KBM-7 (cell line): ENCODE measurements at regions not wholly inside any gene's neighbourhood (a gene's known extent, or its start where the extent isn't known, plus 50 kb on each side); places are given as distances from the start of the nearest gene placed in this dataset.

Experiments used
- DNase-seq: peaks from one replicate; pipeline ENCODE4 v3.0.0-alpha.2; 2015
- in situ Hi-C: fragments of 300-500 bp; cut with MboI; formaldehyde crosslinking; loops from 2 replicates; pipeline ENCODE4 v1.14.3; 2020; ENCODE audit warnings: low sequenced_read_pairs, low pct_unique_long_range_greater_than_20kb, mixed read lengths

GRCh38 chrX:13518126-13518525, 51.3 kb upstream of the EGFL6 start:
- DNase-seq, result no peak
- in situ Hi-C loops, result loop anchor here (25.0 kb wide), 2 partner anchors 119 to 519 kb away; partner anchors contain the start of gene GEMIN8

- in situ Hi-C loops, result loop anchor here (25.0 kb wide), 2 partner anchors 122 to 522 kb away; partner anchors contain the start of gene GEMIN8
- no peak for DNase-seq
Measured at GRCh38 chrX:13515211-13515930, 54.0 kb upstream of the EGFL6 start.

DNA sequence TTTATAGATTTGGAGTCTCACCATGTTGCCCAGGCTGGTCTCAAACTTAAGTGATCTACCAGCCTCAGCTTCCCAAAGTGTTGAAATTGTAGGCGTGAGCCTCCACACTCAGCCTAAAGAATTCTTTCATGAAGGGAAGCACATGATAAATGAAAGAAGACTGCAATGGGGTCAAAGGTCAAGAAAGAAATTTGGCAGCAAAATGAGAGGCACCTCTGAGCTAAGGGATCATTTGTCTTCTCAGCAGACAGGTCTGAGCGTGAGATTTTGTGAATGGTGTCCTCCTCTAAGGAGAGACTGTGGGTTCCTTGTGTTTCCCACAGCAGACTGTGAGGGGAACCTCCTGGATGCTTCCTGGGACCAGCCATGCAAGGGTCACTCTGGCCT, 57.5 kb upstream of the EGFL6 start:
- in situ Hi-C loops, result loop anchor here (25.0 kb wide), 2 partner anchors 125 to 525 kb away; partner anchors contain the start of gene GEMIN8
- no peak for DNase-seq

DNA sequence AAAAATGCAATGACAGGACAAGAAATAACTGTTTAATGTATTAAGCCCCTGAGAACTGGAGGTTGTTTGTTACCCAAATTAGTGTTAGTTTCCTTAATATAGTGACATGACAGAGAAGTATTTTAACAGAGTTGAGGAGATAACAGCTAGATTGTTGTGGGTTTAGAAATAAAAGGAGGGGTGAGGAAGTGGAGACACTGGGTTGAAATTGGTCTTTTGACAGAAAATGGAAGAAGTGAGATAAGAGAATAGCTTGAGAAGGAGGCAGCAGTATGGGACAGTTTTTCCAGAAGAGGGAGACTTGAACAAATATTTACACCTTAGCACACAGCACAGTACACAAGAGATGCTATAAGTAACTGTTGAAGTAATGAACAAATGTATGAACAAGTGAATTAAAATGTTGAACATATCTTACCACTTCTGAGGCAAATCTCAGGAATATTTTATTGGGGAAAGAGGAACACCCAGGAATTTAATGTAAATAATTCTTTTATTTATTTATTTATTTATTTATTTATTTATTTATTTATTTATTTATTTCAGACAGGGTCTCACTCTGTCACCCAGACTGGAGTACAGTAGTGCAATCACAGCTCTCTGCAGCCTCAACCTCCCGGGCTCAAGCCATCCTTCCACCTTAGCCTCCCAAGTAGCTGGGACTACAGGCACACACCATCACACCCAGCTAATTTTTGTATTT, 58.0 kb upstream of the EGFL6 start:
- no peak for DNase-seq
- in situ Hi-C loops, result loop anchor here (25.0 kb wide), 2 partner anchors 126 to 526 kb away; partner anchors contain the start of gene GEMIN8

- DNase-seq, result no peak
- in situ Hi-C loops, result loop anchor here (25.0 kb wide), 2 partner anchors 129 to 529 kb away; partner anchors contain the start of gene GEMIN8
Measured at GRCh38 chrX:13507893-13508292, 61.5 kb upstream of the EGFL6 start.

- DNase-seq, result peak; percentile 59
- in situ Hi-C loops, result loop anchor here (25.0 kb wide), 2 partner anchors 131 to 531 kb away; partner anchors contain the start of gene GEMIN8
Measured at GRCh38 chrX:13506574-13506973, 62.8 kb upstream of the EGFL6 start.

DNA sequence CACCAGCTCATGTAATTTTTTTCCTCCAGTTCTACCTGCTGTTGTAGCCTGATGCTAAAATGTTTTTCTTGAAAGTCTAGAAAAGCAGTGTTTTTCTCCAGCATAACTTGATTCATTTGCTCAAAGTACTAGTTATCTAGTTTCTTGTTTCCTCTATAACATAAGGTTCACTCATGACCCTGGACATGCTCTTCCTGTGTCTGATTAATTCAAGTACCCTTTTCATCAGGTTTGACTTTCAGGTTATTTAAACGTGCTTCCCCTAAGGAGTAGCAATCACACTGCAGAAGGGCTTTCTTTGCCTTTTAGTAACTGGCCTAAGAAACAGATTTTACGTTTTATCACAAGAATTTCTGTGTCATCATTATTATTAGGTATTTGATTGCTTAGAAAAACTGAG, 66.8 kb upstream of the EGFL6 start:
- no peak for DNase-seq
- in situ Hi-C loops, result loop anchor here (25.0 kb wide), 2 partner anchors 135 to 535 kb away; partner anchors contain the start of gene GEMIN8

- no peak for DNase-seq
- in situ Hi-C loops, result loop anchor here (25.0 kb wide), 4 partner anchors 138 to 538 kb away; partner anchors contain the start of gene GEMIN8
Measured at GRCh38 chrX:13499736-13500135, 69.7 kb upstream of the EGFL6 start.

DNA sequence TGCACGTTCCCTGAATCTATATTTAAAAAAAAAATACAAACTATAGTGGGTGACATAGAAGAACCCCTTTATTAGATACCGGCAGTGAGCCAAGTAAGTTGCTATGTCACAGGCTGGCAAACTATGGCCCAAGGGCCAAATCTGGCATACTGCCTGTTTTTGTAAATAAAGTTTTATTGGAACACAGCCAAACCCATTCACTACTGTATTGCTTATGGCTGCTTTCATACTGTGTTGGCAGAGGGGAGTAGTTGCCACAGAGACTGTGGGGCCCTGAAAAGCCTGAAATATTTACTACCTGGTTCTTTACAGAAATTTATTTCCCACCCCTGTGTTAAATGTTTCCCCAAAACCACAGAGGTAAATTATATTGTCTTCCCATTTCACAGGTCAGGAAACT, 71.2 kb upstream of the EGFL6 start:
- no peak for DNase-seq
- in situ Hi-C loops, result loop anchor here (25.0 kb wide), 2 partner anchors 411 to 536 kb away; no protein-coding TSS in a partner anchor

GRCh38 chrX:13495232-13495631, 74.2 kb upstream of the EGFL6 start:
- DNase-seq, result no peak
- in situ Hi-C loops, result loop anchor here (25.0 kb wide), 2 partner anchors 408 to 533 kb away; no protein-coding TSS in a partner anchor

- in situ Hi-C loops, result loop anchor here (25.0 kb wide), 2 partner anchors 407 to 532 kb away; no protein-coding TSS in a partner anchor
- DNase-seq, result no peak
Measured at GRCh38 chrX:13494562-13494961, 74.8 kb upstream of the EGFL6 start.

DNA sequence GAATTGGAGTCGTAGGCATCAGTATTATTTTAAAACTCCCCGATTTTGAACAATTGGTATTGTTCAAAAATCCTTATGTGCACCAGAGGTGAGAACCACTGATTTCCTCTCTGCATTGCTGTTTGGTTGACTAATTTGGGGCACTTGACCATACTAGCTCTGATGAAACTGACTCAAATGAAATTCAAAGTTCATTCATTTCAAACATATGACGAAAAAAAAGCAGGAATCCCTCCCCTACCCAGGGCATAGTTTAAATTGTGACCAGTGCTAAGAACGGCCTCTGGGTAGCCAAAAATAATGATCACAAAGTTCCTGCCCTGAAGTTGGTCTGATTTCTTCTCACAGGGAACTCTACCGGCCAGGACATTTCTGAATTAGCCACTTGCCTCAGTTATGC, 75.7 kb upstream of the EGFL6 start:
- no peak for DNase-seq
- in situ Hi-C loops, result loop anchor here (25.0 kb wide), 2 partner anchors 406 to 531 kb away; no protein-coding TSS in a partner anchor

DNA sequence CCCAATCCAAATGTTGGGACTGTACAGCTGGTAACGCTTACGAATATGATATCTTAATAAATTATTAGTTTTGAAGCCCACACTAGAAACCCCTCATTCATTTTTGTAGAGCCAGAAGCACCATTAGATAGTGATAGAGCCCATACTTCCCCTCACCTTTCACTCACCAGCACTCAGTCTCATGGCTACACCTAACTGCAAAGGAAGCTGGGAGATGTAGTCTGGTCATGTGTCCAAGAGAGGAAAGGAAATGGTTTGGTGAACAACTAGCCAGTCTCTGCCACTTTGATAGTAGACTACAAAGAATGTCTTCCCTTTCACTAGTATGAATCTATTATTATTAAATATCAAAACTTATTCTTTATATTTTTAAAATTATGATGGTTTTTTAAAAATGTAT, 77.1 kb upstream of the EGFL6 start:
- in situ Hi-C loops, result loop anchor here (25.0 kb wide), 2 partner anchors 405 to 530 kb away; no protein-coding TSS in a partner anchor
- DNase-seq, result no peak

GRCh38 chrX:13491061-13491460, 78.3 kb upstream of the EGFL6 start:
- in situ Hi-C loops, result loop anchor here (25.0 kb wide), 2 partner anchors 404 to 529 kb away; no protein-coding TSS in a partner anchor

DNA sequence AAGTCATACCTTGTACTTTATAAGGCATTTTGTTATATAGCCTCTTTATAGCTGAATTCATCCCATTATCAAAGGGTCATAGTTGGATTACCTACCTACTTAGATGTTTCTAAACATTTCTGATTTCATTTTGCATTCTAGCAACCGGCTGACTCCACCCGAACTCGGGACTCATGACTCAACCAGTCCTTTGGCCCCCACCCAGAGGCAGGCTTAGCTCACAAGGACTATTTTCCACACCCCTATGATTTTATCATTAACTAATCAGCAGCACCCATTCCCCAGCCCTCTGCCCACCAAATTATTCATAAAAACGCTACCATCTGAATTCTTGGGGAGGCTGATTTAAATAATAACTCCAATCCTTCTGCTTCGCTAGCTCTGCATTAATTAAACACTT, 79.9 kb upstream of the EGFL6 start:
- no peak for DNase-seq
- in situ Hi-C loops, result loop anchor here (25.0 kb wide), 2 partner anchors 402 to 527 kb away; no protein-coding TSS in a partner anchor

More at GRCh38 chrX:13491061-13491460, 78.3 kb upstream of the EGFL6 start:
- no peak for DNase-seq

DNA sequence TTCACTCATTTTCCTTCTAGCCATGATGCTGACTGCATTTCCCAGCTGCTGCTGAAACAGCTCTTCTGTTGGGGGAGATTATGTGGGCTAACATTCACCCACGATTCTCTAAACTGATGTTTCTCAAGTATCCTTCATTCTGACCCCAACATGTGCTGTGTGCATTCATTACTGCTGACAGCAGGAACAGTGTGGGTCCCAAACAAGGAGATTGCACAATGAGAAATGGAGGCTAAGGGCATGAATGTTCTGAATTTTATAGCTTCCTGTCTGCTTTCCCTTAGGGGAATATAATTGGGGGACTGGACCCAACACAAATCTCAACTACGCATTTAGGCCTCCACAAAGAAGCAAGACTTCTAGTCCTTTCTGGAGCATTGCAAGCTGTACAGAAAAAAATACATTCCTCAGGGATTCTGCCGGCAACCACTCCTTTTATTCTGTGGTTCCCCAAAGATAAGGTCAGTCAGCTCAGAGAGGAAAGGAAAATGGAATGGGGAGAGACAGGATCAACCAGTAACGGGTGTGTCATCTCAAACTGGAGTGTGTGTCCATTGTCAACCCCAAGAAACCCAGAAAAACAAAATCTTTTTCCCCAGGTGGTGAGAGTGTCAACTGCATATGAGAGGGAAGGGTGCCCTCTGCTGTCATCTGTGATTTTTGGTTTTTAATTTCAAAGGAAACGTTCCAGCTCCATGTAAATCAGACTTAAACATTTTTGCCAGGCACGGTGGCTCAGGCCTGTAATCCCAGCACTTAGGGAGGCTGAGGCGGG, 81.5 kb upstream of the EGFL6 start:
- in situ Hi-C loops, result loop anchor here (25.0 kb wide), 2 partner anchors 401 to 526 kb away; no protein-coding TSS in a partner anchor
- DNase-seq, result peak; percentile 86

- in situ Hi-C loops, result loop anchor here (25.0 kb wide), 2 partner anchors 398 to 523 kb away; no protein-coding TSS in a partner anchor
- DNase-seq, result no peak
Measured at GRCh38 chrX:13485167-13485566, 84.2 kb upstream of the EGFL6 start.

DNA sequence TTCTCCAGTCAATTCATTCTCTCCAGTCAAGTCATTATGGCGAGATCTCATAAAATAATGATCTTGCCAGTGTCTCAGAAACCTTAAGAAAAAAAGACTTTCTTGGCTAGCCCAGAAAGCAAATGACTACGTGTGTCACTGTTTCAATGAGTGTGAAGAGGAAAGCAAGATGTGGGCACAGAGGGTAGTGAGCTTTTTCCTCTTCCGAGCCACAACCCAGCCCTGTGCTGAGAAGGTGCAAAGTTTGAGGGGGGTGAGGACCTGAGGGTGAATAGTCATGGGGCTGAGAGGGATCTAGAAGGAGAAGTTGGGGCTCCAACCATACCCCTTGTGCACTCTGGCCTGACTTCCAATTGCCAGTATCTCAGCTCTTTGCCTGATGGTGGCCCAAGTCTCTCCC, 85.6 kb upstream of the EGFL6 start:
- DNase-seq, result no peak
- in situ Hi-C loops, result loop anchor here (25.0 kb wide), 2 partner anchors 396 to 521 kb away; no protein-coding TSS in a partner anchor
